IMR-90 (cell line): ENCODE measurements at regions not wholly inside any gene's neighbourhood (a gene's known extent, or its start where the extent isn't known, plus 50 kb on each side); places are given as distances from the start of the nearest gene placed in this dataset.

Experiments
- ATAC-seq: fragments of 200-7000 bp; cut with Tn5 transposase; 2 replicates; pipeline ENCODE4 v1.9.1; 2020; ENCODE audit warnings: low read depth, mild to moderate bottlenecking, moderate library complexity
- BruUV-seq: library from RNA; stranded (reverse); fragments of 400-500 nt; replicated peaks from 2 replicates; lab custom pipeline; 2021; lab: Mats Ljungman, UMichigan
- CTCF ChIA-PET: fragments of 300-600 bp; formaldehyde crosslinking; extraction: SDS; loops from one replicate; lab custom pipeline; 2021; ENCODE audit warnings: antibody characterized with exemption; lab: Yijun Ruan, JAX
- POLR2A ChIA-PET: fragments of 300-600 bp; sonication (Branson Sonifier 250); formaldehyde crosslinking; loops from one replicate; lab custom pipeline; 2022; ENCODE audit warnings: antibody characterized with exemption; ENCODE audit not compliant: unreplicated experiment; lab: Charles Lee
- DNase-seq: peaks from one replicate; pipeline ENCODE4 v3.0.0; 2013
- H2AFZ ChIP-seq: replicated peaks from 2 replicates; pipeline ENCODE3; 2013; ENCODE audit warnings: low read length, mild to moderate bottlenecking; ENCODE audit not compliant: poor library complexity
- H2AK5ac ChIP-seq: 2 replicates; pipeline ENCODE4 v1.6.1; 2013; ENCODE audit warnings: low read depth, low read length, inconsistent platforms
- H2AK9ac ChIP-seq: replicated peaks from 2 replicates; pipeline ENCODE3; 2013; ENCODE audit warnings: mild to moderate bottlenecking, low read depth, low read length, moderate library complexity; ENCODE audit not compliant: poor library complexity
- H2BK120ac ChIP-seq: 2 replicates; pipeline ENCODE4 v1.6.1; 2013; ENCODE audit warnings: low read depth, low read length, inconsistent platforms
- H2BK15ac ChIP-seq: 3 replicates; pipeline ENCODE4 v1.6.1; 2013; ENCODE audit warnings: low read depth, low read length, inconsistent platforms
- H2BK20ac ChIP-seq: 2 replicates; pipeline ENCODE4 v1.6.1; 2013; ENCODE audit warnings: low read depth, mild to moderate bottlenecking, inconsistent platforms, low read length, moderate library complexity
- H2BK5ac ChIP-seq: 2 replicates; pipeline ENCODE4 v1.6.1; 2013; ENCODE audit warnings: mild to moderate bottlenecking, low read depth, low read length, inconsistent platforms; ENCODE audit not compliant: poor library complexity, severe bottlenecking
- H3K14ac ChIP-seq: replicated peaks from 2 replicates; pipeline ENCODE4 v1.6.1; 2013; ENCODE audit warnings: low read depth, low read length, inconsistent platforms
- H3K18ac ChIP-seq: 2 replicates; pipeline ENCODE4 v1.6.1; 2013; ENCODE audit warnings: low read depth, low read length, control low read depth
- H3K23ac ChIP-seq: 2 replicates; pipeline ENCODE4 v1.6.1; 2013; ENCODE audit warnings: low read depth, low read length, inconsistent platforms
- H3K27ac ChIP-seq: 2 replicates; pipeline ENCODE4 v1.5.1; 2013; ENCODE audit warnings: mild to moderate bottlenecking, control low read depth, low read length; ENCODE audit not compliant: insufficient read depth
- H3K27me3 ChIP-seq: 2 replicates; pipeline ENCODE4 v1.6.1; 2013; ENCODE audit warnings: low read length; ENCODE audit not compliant: control insufficient read depth, insufficient read depth
- H3K36me3 ChIP-seq: 2 replicates; pipeline ENCODE4 v1.6.1; 2013; ENCODE audit warnings: low read length, mixed read lengths; ENCODE audit not compliant: control insufficient read depth, insufficient read depth
- H3K4ac ChIP-seq: 2 replicates; pipeline ENCODE4 v1.6.1; 2013; ENCODE audit warnings: low read depth, low read length, inconsistent platforms
- H3K4me1 ChIP-seq: 2 replicates; pipeline ENCODE4 v1.6.1; 2013; ENCODE audit warnings: low read length, mixed read lengths; ENCODE audit not compliant: control insufficient read depth, insufficient read depth
- H3K4me2 ChIP-seq: 2 replicates; pipeline ENCODE4 v1.6.1; 2013; ENCODE audit warnings: low read depth, mild to moderate bottlenecking, control low read depth, low read length, moderate library complexity
- H3K4me3 ChIP-seq: 2 replicates; pipeline ENCODE4 v1.5.1; 2013; ENCODE audit warnings: low read depth, mild to moderate bottlenecking, control low read depth, low read length, moderate library complexity; ENCODE audit not compliant: insufficient read depth
- H3K56ac ChIP-seq: 2 replicates; pipeline ENCODE4 v1.6.1; 2013; ENCODE audit warnings: low read length, inconsistent platforms; ENCODE audit not compliant: insufficient read depth; ENCODE audit errors: extremely low read depth
- H3K79me1 ChIP-seq, 2 experiments: 2 replicates each; pipeline ENCODE4 v1.6.1; 2013; ENCODE audit warnings: low read length in 2 of 2, inconsistent platforms in 1 of 2, low read depth in 1 of 2
- H3K9ac ChIP-seq: 2 replicates; pipeline ENCODE4 v1.6.1; 2013; ENCODE audit warnings: low read depth, low read length, control low read depth
- H3K9me1 ChIP-seq: 2 replicates; pipeline ENCODE4 v1.6.1; 2013; ENCODE audit warnings: low read length, inconsistent platforms; ENCODE audit not compliant: insufficient read depth
- H3K9me3 ChIP-seq: 2 replicates; pipeline ENCODE4 v1.6.1; 2013; ENCODE audit warnings: low read length; ENCODE audit not compliant: control insufficient read depth, insufficient read depth
- H4K20me1 ChIP-seq: 2 replicates; pipeline ENCODE4 v1.6.1; 2013; ENCODE audit warnings: low read length, inconsistent platforms; ENCODE audit not compliant: insufficient read depth
- H4K5ac ChIP-seq: 2 replicates; pipeline ENCODE4 v1.6.1; 2013; ENCODE audit warnings: mild to moderate bottlenecking, low read depth, low read length, control low read depth
- H4K8ac ChIP-seq, 2 experiments: 2 replicates each; pipeline ENCODE4 v1.6.1; 2013; ENCODE audit warnings: low read depth in 2 of 2, low read length in 2 of 2, control low read depth in 1 of 2, inconsistent platforms in 1 of 2
- H4K91ac ChIP-seq: 2 replicates; pipeline ENCODE4 v1.6.1; 2013; ENCODE audit warnings: low read depth, low read length, inconsistent platforms; ENCODE audit not compliant: insufficient read depth
- BHLHE40 ChIP-seq: fragments of 150-350 bp; IDR thresholded peaks from 2 replicates; pipeline ENCODE4 v1.6.1; 2016; ENCODE audit warnings: mild to moderate bottlenecking, low read depth, low read length
- MAZ ChIP-seq: IDR thresholded peaks from 2 replicates; pipeline ENCODE4 v1.6.1; 2012; ENCODE audit warnings: low read depth, mild to moderate bottlenecking, low read length, improper control_type of control experiment, moderate library complexity, borderline replicate concordance
- RCOR1 ChIP-seq: IDR thresholded peaks from 2 replicates; pipeline ENCODE4 v1.6.1; 2012; ENCODE audit warnings: mild to moderate bottlenecking, low read length, improper control_type of control experiment; ENCODE audit not compliant: insufficient replicate concordance
- WGBS, 2 experiments: methylation state at CpG; one replicate each; pipeline versions ENCODE4 v1.1.5 to v1.1.7; 2013; ENCODE audit warnings: missing lambda C conversion rate in 2 of 2; ENCODE audit not compliant: insufficient read length in 1 of 2; ENCODE audit errors: extremely low coverage in 2 of 2; 5-methylcytosine and 5-hydroxymethylcytosine counted together
- dilution Hi-C: fragments of 300-500 bp; cut with HindIII; formaldehyde crosslinking; loops from one replicate; pipeline ENCODE4 v1.14.3; 2018; ENCODE audit warnings: low sequenced_read_pairs; ENCODE audit not compliant: unreplicated experiment
- in situ Hi-C: fragments of 300-500 bp; cut with MboI; formaldehyde crosslinking; loops from 3 replicates; pipeline ENCODE4 v1.14.3; 2019; ENCODE audit warnings: low sequenced_read_pairs, inconsistent platforms, mixed read lengths
- intact Hi-C: fragments of 100-400 bp; cut with micrococcal nuclease; formaldehyde crosslinking; loops from 2 replicates; pipeline ENCODE4 v1.10.0; 2022

DNA sequence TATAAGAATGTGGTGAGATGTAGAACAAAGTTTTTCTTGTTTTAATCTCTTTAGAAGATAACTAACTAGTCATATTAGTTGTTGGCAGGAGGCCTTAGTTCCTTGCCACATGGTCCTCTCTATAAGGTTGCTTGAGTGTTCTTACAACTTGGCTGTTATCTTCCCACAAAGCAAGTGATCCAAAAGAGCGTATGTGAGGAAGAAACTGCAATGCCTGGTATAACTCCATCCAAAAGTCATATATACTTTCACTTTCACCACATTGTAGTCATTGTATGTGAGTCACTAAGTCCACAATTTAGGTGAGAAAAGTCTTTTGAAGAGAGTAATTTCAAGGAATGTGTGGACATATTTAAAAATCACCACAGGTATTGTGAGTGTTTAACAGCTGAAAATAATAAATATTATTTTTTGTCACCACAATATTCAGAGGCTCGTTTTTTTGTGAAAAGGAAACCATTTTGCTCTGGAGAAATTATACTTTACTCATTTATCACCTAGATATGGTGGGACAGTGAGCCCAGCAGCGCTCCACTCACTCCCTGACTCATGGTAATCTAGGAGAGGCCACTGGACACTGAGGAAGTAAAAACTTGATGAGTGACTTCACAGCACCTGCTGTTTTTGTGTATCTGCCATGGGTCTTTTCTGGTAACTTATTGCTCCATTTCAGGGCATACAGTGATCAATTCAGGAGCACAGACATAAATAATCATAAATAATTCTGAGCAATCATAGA lies 369.4 kb upstream of the NDST3 start:
- Histone ChIP-seq H2BK20ac (no peak overlapping the region), H2BK120ac (no peak overlapping the region), H3K36me3 (no peaks in the 10 kb centered on the region), H3K4me1 (no peaks in the 10 kb centered on the region), H3K9me3 (no peaks in the 10 kb centered on the region), H3K14ac (no peak overlapping the region), H3K4me2 (no peak overlapping the region), H3K27me3 (no peaks in the 10 kb centered on the region), H3K4ac (no peak overlapping the region), H3K18ac (no peak overlapping the region), H4K20me1 (no peaks in the 10 kb centered on the region), H2AFZ (no peak overlapping the region), H2BK15ac (no peak overlapping the region), H3K9ac (no peak overlapping the region), H2AK9ac (no peak overlapping the region), H4K5ac (no peak overlapping the region), H3K27ac (no peak overlapping the region), H3K9me1 (no peaks in the 10 kb centered on the region), H4K8ac (no peak overlapping the region), H3K79me1 (no peaks in the 10 kb centered on the region), H3K23ac (no peak overlapping the region), H2AK5ac (no peak overlapping the region), H3K56ac (no peak overlapping the region), H4K91ac (no peak overlapping the region), H3K4me3 (no peak overlapping the region), H2BK5ac (no peak overlapping the region)
- ChIA-PET POLR2A (no interaction called here), CTCF (no interaction called here)
- WGBS, 2 experiments: no CpG with 5 or more reads among the region's 3 CpGs
- dilution Hi-C loops: no loop called here
- ATAC-seq: no peak
- DNase-seq: no peak
- intact Hi-C loops: no loop called here
- in situ Hi-C loops: no loop called here
- no TSS peak for BruUV-seq
- TF ChIP-seq RCOR1 (no peak), BHLHE40 (no peak), MAZ (no peak)
